Stomach (tissue), 4 donors: ENCODE measurements at regions not wholly inside any gene's neighbourhood (a gene's known extent, or its start where the extent isn't known, plus 50 kb on each side); places are given as distances from the start of the nearest gene placed in this dataset.

Experiments used
- EP300 ChIP-seq: sonication (generic); formaldehyde crosslinking; IDR thresholded peaks from one replicate; pipeline ENCODE4 v1.6.1; 2017; ENCODE audit warnings: antibody characterized with exemption
- POLR2A ChIP-seq, 4 donors: fragments of 450-650 bp; IDR thresholded peaks; one replicate each; pipeline ENCODE4 v1.6.1; 2016; ENCODE audit warnings: antibody characterized with exemption in 4 of 4, control low read depth in 2 of 4, mild to moderate bottlenecking in 1 of 4, moderate library complexity in 1 of 4
- POLR2AphosphoS5 ChIP-seq, 3 donors: sonication (generic); formaldehyde crosslinking; IDR thresholded peaks; one replicate each; pipeline ENCODE4 v1.6.1; 2016; ENCODE audit warnings: antibody characterized with exemption in 3 of 3
- TF ChIP-seq, protein P1 (sequence below), 7 experiments: fragments of 450-650 bp in 4 of 7; fragments of 200-600 bp in 3 of 7; sonication (generic) in 3 of 7; IDR thresholded peaks; one replicate each; pipeline ENCODE4 v1.5.1; 2016 to 2019; ENCODE audit warnings: antibody characterized with exemption in 7 of 7, control low read depth in 2 of 7, mild to moderate bottlenecking in 1 of 7

DNA sequence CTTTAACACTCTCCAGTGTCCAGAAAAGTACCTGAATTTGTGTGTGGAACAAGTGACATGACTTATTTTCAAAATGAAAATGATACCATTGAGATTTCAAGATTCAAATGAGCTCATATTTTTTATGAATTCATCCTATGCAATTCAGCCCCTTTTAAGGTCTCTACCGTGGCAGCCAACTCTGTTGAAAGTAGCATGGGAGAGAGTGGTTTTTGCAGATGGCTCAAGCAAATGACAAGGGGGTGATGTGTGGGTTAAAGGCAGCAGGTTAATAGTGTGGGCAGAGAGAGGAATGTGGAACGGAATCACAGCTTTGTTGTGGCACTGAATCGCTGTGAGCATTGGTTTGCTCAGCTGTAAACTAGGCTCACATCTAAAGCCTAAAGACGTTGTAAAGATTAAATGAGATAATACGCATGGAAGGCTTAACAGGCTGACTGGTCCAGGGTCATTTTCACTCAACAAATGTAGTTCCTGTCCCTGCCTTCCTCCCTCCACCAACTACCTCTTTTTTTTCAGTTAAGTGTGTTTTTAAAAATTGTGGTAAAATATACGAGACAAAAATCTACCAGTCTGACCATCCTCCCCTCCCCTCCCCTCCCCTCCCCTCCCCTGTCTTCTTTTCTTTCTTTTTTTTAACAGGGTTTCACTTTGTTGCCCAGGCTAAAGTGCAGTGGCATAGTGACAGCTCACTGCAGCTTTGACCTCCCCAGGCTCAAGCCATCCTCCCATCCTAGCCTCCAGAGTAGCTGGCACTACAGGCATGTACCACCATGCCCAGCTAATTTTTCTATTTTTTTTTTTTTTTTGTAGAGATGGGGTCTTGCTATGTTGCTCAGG lies 114.7 kb upstream of the ZNF217 start:
- TF ChIP-seq, protein P1, sequence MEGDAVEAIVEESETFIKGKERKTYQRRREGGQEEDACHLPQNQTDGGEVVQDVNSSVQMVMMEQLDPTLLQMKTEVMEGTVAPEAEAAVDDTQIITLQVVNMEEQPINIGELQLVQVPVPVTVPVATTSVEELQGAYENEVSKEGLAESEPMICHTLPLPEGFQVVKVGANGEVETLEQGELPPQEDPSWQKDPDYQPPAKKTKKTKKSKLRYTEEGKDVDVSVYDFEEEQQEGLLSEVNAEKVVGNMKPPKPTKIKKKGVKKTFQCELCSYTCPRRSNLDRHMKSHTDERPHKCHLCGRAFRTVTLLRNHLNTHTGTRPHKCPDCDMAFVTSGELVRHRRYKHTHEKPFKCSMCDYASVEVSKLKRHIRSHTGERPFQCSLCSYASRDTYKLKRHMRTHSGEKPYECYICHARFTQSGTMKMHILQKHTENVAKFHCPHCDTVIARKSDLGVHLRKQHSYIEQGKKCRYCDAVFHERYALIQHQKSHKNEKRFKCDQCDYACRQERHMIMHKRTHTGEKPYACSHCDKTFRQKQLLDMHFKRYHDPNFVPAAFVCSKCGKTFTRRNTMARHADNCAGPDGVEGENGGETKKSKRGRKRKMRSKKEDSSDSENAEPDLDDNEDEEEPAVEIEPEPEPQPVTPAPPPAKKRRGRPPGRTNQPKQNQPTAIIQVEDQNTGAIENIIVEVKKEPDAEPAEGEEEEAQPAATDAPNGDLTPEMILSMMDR (IDR thresholded peaks at IDR 0.05) = no peak
- no peak for TF ChIP-seq POLR2AphosphoS5 (IDR thresholded peaks at IDR 0.05)
- TF ChIP-seq POLR2A (IDR thresholded peaks at IDR 0.05) = no peak
- no peak for TF ChIP-seq EP300
